OCI-LY3 (cell line): ENCODE measurements at regions not wholly inside any gene's neighbourhood (a gene's known extent, or its start where the extent isn't known, plus 50 kb on each side); places are given as distances from the start of the nearest gene placed in this dataset.

Experiments
- H2AFZ ChIP-seq: fragments of 200-600, 300-600 bp; shearing (Covaris generic); 2 replicates; pipeline ENCODE4 v1.6.0; 2014; ENCODE audit warnings: antibody characterized with exemption, low read depth, low read length
- H3K27ac ChIP-seq: fragments of 200-600, 300-600 bp; sonication (generic); 2 replicates; pipeline ENCODE4 v1.5.1; 2014; ENCODE audit warnings: mild to moderate bottlenecking, low read length, moderate library complexity, mixed read lengths
- H3K27me3 ChIP-seq: fragments of 200-600, 300-600 bp; sonication (generic); 2 replicates; pipeline ENCODE4 v1.6.1; 2014; ENCODE audit warnings: low read depth, low read length, mixed read lengths
- H3K36me3 ChIP-seq: fragments of 200-600, 300-600 bp; sonication (generic); replicated peaks from 2 replicates; pipeline ENCODE3; 2014; ENCODE audit warnings: low read depth, low read length, mixed read lengths
- H3K4me1 ChIP-seq: fragments of 300-600, 200-600 bp; sonication (generic); 2 replicates; pipeline ENCODE4 v1.6.1; 2014; ENCODE audit warnings: low read length, mixed read lengths
- H3K4me2 ChIP-seq: fragments of 200-600, 300-600 bp; sonication (generic); 2 replicates; pipeline ENCODE4 v1.6.1; 2014; ENCODE audit warnings: low read length, mixed read lengths
- H3K4me3 ChIP-seq: fragments of 300-600, 200-600 bp; sonication (generic); 2 replicates; pipeline ENCODE4 v1.5.1; 2014; ENCODE audit warnings: antibody characterized with exemption, mild to moderate bottlenecking, low read length, moderate library complexity
- H3K79me2 ChIP-seq: fragments of 300-600, 200-600 bp; shearing (Covaris generic); 2 replicates; pipeline ENCODE4 v1.6.1; 2014; ENCODE audit warnings: mild to moderate bottlenecking, low read length, mixed read lengths
- H3K9ac ChIP-seq: fragments of 300-600, 200-600 bp; shearing (Covaris generic); 2 replicates; pipeline ENCODE4 v1.6.0; 2014; ENCODE audit warnings: mild to moderate bottlenecking, low read length, moderate library complexity
- H3K9me3 ChIP-seq: fragments of 200-600, 300-600 bp; shearing (Covaris generic); 2 replicates; pipeline ENCODE4 v1.6.1; 2014; ENCODE audit warnings: low read length, mixed read lengths; ENCODE audit not compliant: insufficient read depth
- H4K20me1 ChIP-seq: fragments of 200-600, 300-600 bp; sonication (generic); 2 replicates; pipeline ENCODE4 v1.6.1; 2016; ENCODE audit warnings: low read length, mixed read lengths; ENCODE audit not compliant: insufficient read depth
- CTCF ChIP-seq: fragments of 200-600, 300-600 bp; sonication (generic); IDR thresholded peaks from 2 replicates; pipeline ENCODE4 v1.5.1; 2014; ENCODE audit warnings: antibody characterized with exemption, low read length, low read depth
- EZH2phosphoT487 ChIP-seq: fragments of 200-600 bp; shearing (Covaris generic); IDR thresholded peaks from 2 replicates; pipeline ENCODE4 v1.6.1; 2018; ENCODE audit warnings: antibody characterized with exemption, mixed run types, low read depth

- Histone ChIP-seq H3K4me2 (no peak overlapping the region), H3K36me3 (no peaks in the 10 kb centered on the region), H3K4me1 (no peaks in the 10 kb centered on the region), H3K27ac (no peak overlapping the region), H2AFZ (no peak overlapping the region), H3K27me3 (no peaks in the 10 kb centered on the region), H4K20me1 (no peaks in the 10 kb centered on the region), H3K4me3 (no peak overlapping the region), H3K9me3 (no peaks in the 10 kb centered on the region), H3K9ac (no peak overlapping the region), H3K79me2 (no peaks in the 10 kb centered on the region)
- TF ChIP-seq EZH2phosphoT487 (no peak), CTCF (no peak)
Measured at GRCh38 chr6:148107911-148108310, 234.7 kb upstream of the SASH1 start.

- Histone ChIP-seq H3K27me3 (no peaks in the 10 kb centered on the region), H3K36me3 (no peaks in the 10 kb centered on the region), H4K20me1 (no peaks in the 10 kb centered on the region), H3K79me2 (no peaks in the 10 kb centered on the region), H2AFZ (no peak overlapping the region), H3K9me3 (no peaks in the 10 kb centered on the region), H3K4me3 (no peak overlapping the region), H3K27ac (no peak overlapping the region), H3K9ac (no peak overlapping the region), H3K4me1 (no peaks in the 10 kb centered on the region), H3K4me2 (no peak overlapping the region)
- TF ChIP-seq EZH2phosphoT487 (no peak), CTCF (no peak)
Measured at GRCh38 chr6:148109732-148110131, 232.9 kb upstream of the SASH1 start.

- H2AFZ ChIP-seq: no peak overlapping the region
- H4K20me1 ChIP-seq: no peaks in the 10 kb centered on the region
- H3K4me2 ChIP-seq: no peak overlapping the region
- H3K79me2 ChIP-seq: no peaks in the 10 kb centered on the region
- H3K4me3 ChIP-seq: no peak overlapping the region
- no peak for TF ChIP-seq CTCF
- no peak for TF ChIP-seq EZH2phosphoT487
- H3K36me3 ChIP-seq: no peaks in the 10 kb centered on the region
- H3K9ac ChIP-seq: no peak overlapping the region
- H3K27ac ChIP-seq: no peak overlapping the region
- H3K9me3 ChIP-seq: no peaks in the 10 kb centered on the region
- no peaks in the 10 kb centered on the region for H3K27me3 ChIP-seq
- no peaks in the 10 kb centered on the region for H3K4me1 ChIP-seq
Measured at GRCh38 chr6:148110925-148111324, 231.7 kb upstream of the SASH1 start.

GRCh38 chr6:148112851-148113319 is 229.8 kb upstream of the SASH1 start:
- Histone ChIP-seq H3K27me3 (no peaks in the 10 kb centered on the region), H3K4me2 (no peak overlapping the region), H3K9ac (no peak overlapping the region), H3K27ac (no peak overlapping the region), H3K4me3 (no peak overlapping the region), H2AFZ (no peak overlapping the region), H3K9me3 (no peaks in the 10 kb centered on the region), H3K79me2 (no peaks in the 10 kb centered on the region), H3K4me1 (no peaks in the 10 kb centered on the region), H3K36me3 (no peaks in the 10 kb centered on the region), H4K20me1 (no peaks in the 10 kb centered on the region)
- TF ChIP-seq EZH2phosphoT487: no peak
- no peak for TF ChIP-seq CTCF
